ENCODE measurements at regions not wholly inside any gene's neighbourhood (a gene's known extent, or its start where the extent isn't known, plus 50 kb on each side); places are given as distances from the start of the nearest gene placed in this dataset.

DNA sequence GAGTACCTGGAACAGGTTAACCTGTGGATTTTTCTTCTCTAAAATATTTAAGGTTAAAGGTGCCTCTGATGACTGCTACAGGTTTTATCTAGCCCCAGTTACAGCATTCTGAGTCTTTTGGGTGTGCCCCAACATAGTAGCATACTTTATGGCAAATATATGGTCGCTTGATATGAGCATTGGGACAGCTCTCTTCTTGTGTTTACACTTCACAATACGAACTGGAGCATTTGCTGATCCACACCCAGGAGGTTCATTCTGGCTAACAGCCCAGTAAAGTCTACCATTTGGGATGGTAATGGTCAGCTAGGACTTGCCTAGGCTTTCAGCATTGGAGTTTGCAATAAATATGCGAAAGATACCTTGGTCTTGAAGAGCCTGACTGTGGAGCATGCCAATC is 101.3 kb downstream of the DISP1 start:
- TF ChIP-seq, protein P1, sequence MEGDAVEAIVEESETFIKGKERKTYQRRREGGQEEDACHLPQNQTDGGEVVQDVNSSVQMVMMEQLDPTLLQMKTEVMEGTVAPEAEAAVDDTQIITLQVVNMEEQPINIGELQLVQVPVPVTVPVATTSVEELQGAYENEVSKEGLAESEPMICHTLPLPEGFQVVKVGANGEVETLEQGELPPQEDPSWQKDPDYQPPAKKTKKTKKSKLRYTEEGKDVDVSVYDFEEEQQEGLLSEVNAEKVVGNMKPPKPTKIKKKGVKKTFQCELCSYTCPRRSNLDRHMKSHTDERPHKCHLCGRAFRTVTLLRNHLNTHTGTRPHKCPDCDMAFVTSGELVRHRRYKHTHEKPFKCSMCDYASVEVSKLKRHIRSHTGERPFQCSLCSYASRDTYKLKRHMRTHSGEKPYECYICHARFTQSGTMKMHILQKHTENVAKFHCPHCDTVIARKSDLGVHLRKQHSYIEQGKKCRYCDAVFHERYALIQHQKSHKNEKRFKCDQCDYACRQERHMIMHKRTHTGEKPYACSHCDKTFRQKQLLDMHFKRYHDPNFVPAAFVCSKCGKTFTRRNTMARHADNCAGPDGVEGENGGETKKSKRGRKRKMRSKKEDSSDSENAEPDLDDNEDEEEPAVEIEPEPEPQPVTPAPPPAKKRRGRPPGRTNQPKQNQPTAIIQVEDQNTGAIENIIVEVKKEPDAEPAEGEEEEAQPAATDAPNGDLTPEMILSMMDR (IDR thresholded peaks at IDR 0.05): no peak
- TF ChIP-seq POLR2A (IDR thresholded peaks at IDR 0.05): no peak

All from thyroid gland (tissue), 4 donors.